ENCODE measurements at regions not wholly inside any gene's neighbourhood (a gene's known extent, or its start where the extent isn't known, plus 50 kb on each side); places are given as distances from the start of the nearest gene placed in this dataset.

- Histone ChIP-seq H3K27me3 (ENCODE audit: insufficient read depth, low read length) (no peaks in the 10 kb centered on the region), H3K4me1 (ENCODE audit: control insufficient read depth in 1 of 2, insufficient read depth in 2 of 2, low read length in 2 of 2) (no peaks in the 10 kb centered on the region), H3K4me2 (ENCODE audit: low read length) (no peak overlapping the region), H3K79me2 (ENCODE audit: insufficient read depth, low read length) (no peaks in the 10 kb centered on the region), H3K9me3 (ENCODE audit: control insufficient read depth in 1 of 2, insufficient read depth in 1 of 2, low read depth in 1 of 2, low read length in 2 of 2) (no peaks in the 10 kb centered on the region), H3K27ac (ENCODE audit: low read depth, low read length) (no peak overlapping the region), H4K20me1 (ENCODE audit: insufficient read depth) (no peaks in the 10 kb centered on the region), H3K9ac (ENCODE audit: low read length) (no peak overlapping the region), H3K36me3 (ENCODE audit: control insufficient read depth in 1 of 2, insufficient read depth in 2 of 2, low read length in 2 of 2) (no peaks in the 10 kb centered on the region), H3K9me2 (ENCODE audit: insufficient read depth) (no peaks in the 10 kb centered on the region), H3K4me3 (replicated peaks in 1 of 2; ENCODE audit: low read depth in 1 of 2, low read length in 2 of 2) (no peak overlapping the region), H2AFZ (ENCODE audit: low read depth, low read length, poor library complexity, severe bottlenecking) (no peak overlapping the region)
- intact Hi-C loops (cut with micrococcal nuclease) = loop anchor here (10.0 kb wide), 1 partner anchor 60 kb away; no protein-coding TSS in a partner anchor
- POLR2A ChIA-PET = no interaction called here
- TF ChIP-seq POLR2AphosphoS5 (IDR thresholded peaks at IDR 0.05; ENCODE audit: low read depth, low read length) (no peak), YY1 (IDR thresholded peaks at IDR 0.05; ENCODE audit: extremely low read depth, insufficient replicate concordance, low read depth, low read length) (no peak), EZH2 (IDR thresholded peaks at IDR 0.05) (no peak), EGR1 (IDR thresholded peaks at IDR 0.05; ENCODE audit: low read depth) (no peak), ZNF274 (IDR thresholded peaks at IDR 0.05; ENCODE audit: low read depth, low read length) (no peak), ZFX (IDR thresholded peaks at IDR 0.05) (no peak), SRF (IDR thresholded peaks at IDR 0.05; ENCODE audit: low read depth) (no peak), ELF1 (IDR thresholded peaks at IDR 0.05; ENCODE audit: borderline replicate concordance, low read depth) (no peak), JUND (IDR thresholded peaks at IDR 0.05) (no peak)
- TF ChIP-seq, protein P1, sequence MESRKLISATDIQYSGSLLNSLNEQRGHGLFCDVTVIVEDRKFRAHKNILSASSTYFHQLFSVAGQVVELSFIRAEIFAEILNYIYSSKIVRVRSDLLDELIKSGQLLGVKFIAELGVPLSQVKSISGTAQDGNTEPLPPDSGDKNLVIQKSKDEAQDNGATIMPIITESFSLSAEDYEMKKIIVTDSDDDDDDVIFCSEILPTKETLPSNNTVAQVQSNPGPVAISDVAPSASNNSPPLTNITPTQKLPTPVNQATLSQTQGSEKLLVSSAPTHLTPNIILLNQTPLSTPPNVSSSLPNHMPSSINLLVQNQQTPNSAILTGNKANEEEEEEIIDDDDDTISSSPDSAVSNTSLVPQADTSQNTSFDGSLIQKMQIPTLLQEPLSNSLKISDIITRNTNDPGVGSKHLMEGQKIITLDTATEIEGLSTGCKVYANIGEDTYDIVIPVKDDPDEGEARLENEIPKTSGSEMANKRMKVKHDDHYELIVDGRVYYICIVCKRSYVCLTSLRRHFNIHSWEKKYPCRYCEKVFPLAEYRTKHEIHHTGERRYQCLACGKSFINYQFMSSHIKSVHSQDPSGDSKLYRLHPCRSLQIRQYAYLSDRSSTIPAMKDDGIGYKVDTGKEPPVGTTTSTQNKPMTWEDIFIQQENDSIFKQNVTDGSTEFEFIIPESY (IDR thresholded peaks at IDR 0.05; ENCODE audit: extremely low read depth, insufficient replicate concordance, low read length) = no peak
- TF ChIP-seq, protein P2, sequence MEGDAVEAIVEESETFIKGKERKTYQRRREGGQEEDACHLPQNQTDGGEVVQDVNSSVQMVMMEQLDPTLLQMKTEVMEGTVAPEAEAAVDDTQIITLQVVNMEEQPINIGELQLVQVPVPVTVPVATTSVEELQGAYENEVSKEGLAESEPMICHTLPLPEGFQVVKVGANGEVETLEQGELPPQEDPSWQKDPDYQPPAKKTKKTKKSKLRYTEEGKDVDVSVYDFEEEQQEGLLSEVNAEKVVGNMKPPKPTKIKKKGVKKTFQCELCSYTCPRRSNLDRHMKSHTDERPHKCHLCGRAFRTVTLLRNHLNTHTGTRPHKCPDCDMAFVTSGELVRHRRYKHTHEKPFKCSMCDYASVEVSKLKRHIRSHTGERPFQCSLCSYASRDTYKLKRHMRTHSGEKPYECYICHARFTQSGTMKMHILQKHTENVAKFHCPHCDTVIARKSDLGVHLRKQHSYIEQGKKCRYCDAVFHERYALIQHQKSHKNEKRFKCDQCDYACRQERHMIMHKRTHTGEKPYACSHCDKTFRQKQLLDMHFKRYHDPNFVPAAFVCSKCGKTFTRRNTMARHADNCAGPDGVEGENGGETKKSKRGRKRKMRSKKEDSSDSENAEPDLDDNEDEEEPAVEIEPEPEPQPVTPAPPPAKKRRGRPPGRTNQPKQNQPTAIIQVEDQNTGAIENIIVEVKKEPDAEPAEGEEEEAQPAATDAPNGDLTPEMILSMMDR (IDR thresholded peaks at IDR 0.05 in 2 of 3, conservative IDR thresholded peaks at IDR 0.05 in 1 of 3; ENCODE audit: borderline replicate concordance in 1 of 3, insufficient read depth in 1 of 3, low read depth in 2 of 3, low read length in 2 of 3) = no peak
- TF ChIP-seq, protein P3, sequence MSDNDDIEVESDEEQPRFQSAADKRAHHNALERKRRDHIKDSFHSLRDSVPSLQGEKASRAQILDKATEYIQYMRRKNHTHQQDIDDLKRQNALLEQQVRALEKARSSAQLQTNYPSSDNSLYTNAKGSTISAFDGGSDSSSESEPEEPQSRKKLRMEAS (IDR thresholded peaks at IDR 0.05) = no peak
- no TSS peak for BruUV-seq (replicated peaks)
- RAD21 ChIA-PET (ENCODE audit: low non-redundant PET in 1 of 2, low total read pairs in 2 of 2, uncharacterized antibody in 2 of 2, unreplicated experiment in 2 of 2) = no interaction called here
- CTCF ChIA-PET = no interaction called here
- ATAC-seq (no peak), DNase-seq (ENCODE audit: low read depth, low spot score) (no peak)
Measured at GRCh38 chr18:1954583-1955312, 616.6 kb downstream of the METTL4 start.
